HCT116 (cell line): ENCODE measurements at regions not wholly inside any gene's neighbourhood (a gene's known extent, or its start where the extent isn't known, plus 50 kb on each side); places are given as distances from the start of the nearest gene placed in this dataset.

ENCODE experiments used
- ATAC-seq: fragments of 200-7000 bp; cut with Tn5 transposase; 2 replicates; pipeline ENCODE4 v1.9.1; 2020; ENCODE audit warnings: mild to moderate bottlenecking, moderate library complexity
- BruUV-seq: library from RNA; stranded (reverse); fragments of 400-500 nt; replicated peaks from 2 replicates; lab custom pipeline; 2021; lab: Mats Ljungman, UMichigan
- CTCF ChIA-PET: fragments of 300-600 bp; sonication (Branson Sonifier 250); formaldehyde crosslinking; loops from one replicate; lab custom pipeline; 2021; ENCODE audit warnings: antibody characterized with exemption; lab: Charles Lee
- POLR2A ChIA-PET: fragments of 300-600, 350-600 bp; sonication (Branson Sonifier 250); formaldehyde crosslinking; loops from one replicate; lab custom pipeline; 2021; ENCODE audit warnings: antibody characterized with exemption; lab: Charles Lee
- RAD21 ChIA-PET, 2 experiments: fragments of 300-600 bp; sonication (Branson Sonifier 250); formaldehyde crosslinking; loops; one replicate each; lab custom pipeline; 2023; ENCODE audit warnings: low total read pairs in 2 of 2; ENCODE audit not compliant: uncharacterized antibody in 2 of 2, unreplicated experiment in 2 of 2, low non-redundant PET in 1 of 2; lab: Charles Lee
- DNase-seq: peaks from one replicate; pipeline ENCODE4 v3.0.0-alpha.2; 2010; ENCODE audit warnings: low read depth, low spot score
- H2AFZ ChIP-seq: fragments of 200-600 bp; shearing (Covaris generic), sonication (generic); 2 replicates; pipeline ENCODE4 v1.6.1; 2017; ENCODE audit warnings: low read depth, mixed run types, mixed read lengths, antibody characterized with exemption, low read length; ENCODE audit not compliant: poor library complexity, severe bottlenecking
- H3K27ac ChIP-seq: 2 replicates; pipeline ENCODE4 v1.5.1; 2012; ENCODE audit warnings: low read depth, low read length
- H3K27me3 ChIP-seq: fragments of 200-600 bp; sonication (generic); 2 replicates; pipeline ENCODE4 v1.6.1; 2016; ENCODE audit warnings: mixed run types, low read length, mixed read lengths; ENCODE audit not compliant: insufficient read depth
- H3K36me3 ChIP-seq, 2 experiments: fragments of 200-500 bp in 1 of 2; fragments of 200-600 bp in 1 of 2; sonication (Bioruptor generic) in 1 of 2; sonication (generic) in 1 of 2; 2 replicates each; pipeline versions ENCODE4 v1.5.1 to v1.6.1; 2014 to 2016; ENCODE audit warnings: low read length in 2 of 2, inconsistent platforms in 1 of 2, mixed read lengths in 1 of 2, mixed run types in 1 of 2; ENCODE audit not compliant: insufficient read depth in 2 of 2, control insufficient read depth in 1 of 2
- H3K4me1 ChIP-seq, 2 experiments: fragments of 200-600 bp in 1 of 2; sonication (generic) in 1 of 2; 2 replicates each; pipeline versions ENCODE4 v1.5.1 to v1.6.1; 2012 to 2017; ENCODE audit warnings: low read length in 2 of 2, inconsistent platforms in 1 of 2, mild to moderate bottlenecking in 1 of 2, mixed read lengths in 1 of 2, mixed run types in 1 of 2, moderate library complexity in 1 of 2; ENCODE audit not compliant: insufficient read depth in 2 of 2, control insufficient read depth in 1 of 2
- H3K4me2 ChIP-seq: fragments of 200-600 bp; sonication (generic); 2 replicates; pipeline ENCODE4 v1.6.1; 2017; ENCODE audit warnings: mixed run types, low read length, mixed read lengths
- H3K4me3 ChIP-seq, 2 experiments: fragments of 200-600 bp in 1 of 2; sonication (generic) in 1 of 2; replicated peaks in 1 of 2; 2 replicates each; pipeline ENCODE4 v1.5.1; 2011 to 2016; ENCODE audit warnings: low read length in 2 of 2, control low read depth in 1 of 2, low read depth in 1 of 2, mild to moderate bottlenecking in 1 of 2, mixed read lengths in 1 of 2, mixed run types in 1 of 2
- H3K79me2 ChIP-seq: fragments of 200-600 bp; sonication (generic); 2 replicates; pipeline ENCODE4 v1.6.1; 2017; ENCODE audit warnings: mild to moderate bottlenecking, mixed run types, low read length, moderate library complexity, mixed read lengths; ENCODE audit not compliant: insufficient read depth
- H3K9ac ChIP-seq: fragments of 200-600 bp; sonication (generic); 2 replicates; pipeline ENCODE4 v1.6.1; 2016; ENCODE audit warnings: low read length, mixed read lengths
- H3K9me2 ChIP-seq: fragments of 200-600 bp; sonication (generic), shearing (Covaris generic); 2 replicates; pipeline ENCODE4 v1.6.1; 2017; ENCODE audit warnings: mixed run types, mild to moderate bottlenecking, moderate library complexity; ENCODE audit not compliant: insufficient read depth
- H3K9me3 ChIP-seq, 2 experiments: fragments of 200-500 bp in 1 of 2; fragments of 200-600 bp in 1 of 2; sonication (Bioruptor generic) in 1 of 2; sonication (generic) in 1 of 2; 2 replicates each; pipeline ENCODE4 v1.6.1; 2014 to 2017; ENCODE audit warnings: low read length in 2 of 2, mixed read lengths in 2 of 2, inconsistent platforms in 1 of 2, low read depth in 1 of 2, mild to moderate bottlenecking in 1 of 2, mixed run types in 1 of 2, moderate library complexity in 1 of 2; ENCODE audit not compliant: control insufficient read depth in 1 of 2, insufficient read depth in 1 of 2
- H4K20me1 ChIP-seq: fragments of 200-600 bp; sonication (generic), shearing (Covaris generic); 2 replicates; pipeline ENCODE4 v1.6.1; 2017; ENCODE audit warnings: mixed run types, mild to moderate bottlenecking, moderate library complexity; ENCODE audit not compliant: insufficient read depth
- CEBPB ChIP-seq: IDR thresholded peaks from 2 replicates; pipeline ENCODE4 v1.6.1; 2012; ENCODE audit warnings: low read depth
- ELF1 ChIP-seq: IDR thresholded peaks from 2 replicates; pipeline ENCODE4 v1.6.1; 2012; ENCODE audit warnings: low read depth, borderline replicate concordance
- EZH2 ChIP-seq: fragments of 200-600 bp; sonication (generic); IDR thresholded peaks from 2 replicates; pipeline ENCODE4 v1.6.1; 2017; ENCODE audit warnings: antibody characterized with exemption, mixed run types
- EZH2phosphoT487 ChIP-seq: fragments of 200-600 bp; IDR thresholded peaks from 2 replicates; pipeline ENCODE4 v1.6.1; 2018; ENCODE audit warnings: antibody characterized with exemption, borderline replicate concordance
- REST ChIP-seq: IDR thresholded peaks from 2 replicates; pipeline ENCODE4 v1.6.1; 2012; ENCODE audit warnings: low read depth
- TCF7L2 ChIP-seq: IDR thresholded peaks from 2 replicates; pipeline ENCODE4 v1.7.0; 2011; ENCODE audit warnings: borderline replicate concordance, inconsistent platforms; ENCODE audit not compliant: insufficient read depth, insufficient read length; ENCODE audit errors: extremely low read depth
- ZNF274 ChIP-seq: fragments of 200-500 bp; sonication (Bioruptor generic); IDR thresholded peaks from 2 replicates; pipeline ENCODE4 v1.6.1; 2014; ENCODE audit warnings: mild to moderate bottlenecking, low read depth, low read length, inconsistent platforms
- intact Hi-C: fragments of 100-400 bp; cut with micrococcal nuclease; formaldehyde crosslinking; loops from 2 replicates; pipeline ENCODE4 v1.10.0; 2022

DNA sequence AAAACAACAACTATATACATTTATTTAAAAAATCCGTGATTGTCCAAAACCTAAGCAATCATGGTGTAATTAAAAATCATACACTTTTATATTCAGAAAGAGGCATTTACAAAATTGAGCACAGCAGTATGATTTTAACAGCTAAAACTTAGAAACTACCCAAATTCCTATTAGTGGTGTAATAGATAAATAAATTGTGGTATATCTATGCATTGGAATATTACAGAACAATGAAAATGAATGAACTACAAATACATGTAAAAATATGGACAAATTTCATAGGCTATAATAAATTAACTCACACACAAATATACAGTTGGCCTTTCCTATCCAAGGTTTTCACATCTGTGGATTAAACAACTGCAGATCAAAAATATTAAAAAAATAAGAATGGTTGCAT is 700.5 kb upstream of the ARPP21 start:
- no peak overlapping the region for H3K4me2 ChIP-seq
- POLR2A ChIA-PET, result no interaction called here

More for the DNA sequence above, 700.5 kb upstream of the ARPP21 start:
- no peak for ATAC-seq
- BruUV-seq, result no TSS peak
- Histone ChIP-seq H3K4me3 (no peak overlapping the region), H3K4me1 (no peaks in the 10 kb centered on the region), H3K79me2 (no peaks in the 10 kb centered on the region), H3K36me3 (no peaks in the 10 kb centered on the region), H3K27ac (no peak overlapping the region), H3K27me3 (no peaks in the 10 kb centered on the region), H4K20me1 (no peaks in the 10 kb centered on the region), H2AFZ (no peak overlapping the region), H3K9ac (no peak overlapping the region), H3K9me2 (no peaks in the 10 kb centered on the region), H3K9me3 (0 out of 4 replicates have a peak, but pooled peaks cover 0 to 9% of the 10 kb centered on the region in 2 experiments)
- no peak for TF ChIP-seq ZNF274
- TF ChIP-seq EZH2, result no peak
- TF ChIP-seq ELF1, result no peak
- no peak for TF ChIP-seq TCF7L2
- no peak for TF ChIP-seq EZH2phosphoT487
- no peak for TF ChIP-seq REST
- TF ChIP-seq CEBPB, result no peak
- DNase-seq, result no peak
- ChIA-PET RAD21 (no interaction called here), CTCF (no interaction called here)
- intact Hi-C loops, result no loop called here
